PC-3 (cell line): ENCODE measurements at regions not wholly inside any gene's neighbourhood (a gene's known extent, or its start where the extent isn't known, plus 50 kb on each side); places are given as distances from the start of the nearest gene placed in this dataset.
"Not testable (repeated sequence)": the region's sequence is repeated elsewhere in the genome, so short reads cannot be mapped to it uniquely, and the experiment has no call there.

Source experiments
- CTCF ChIP-seq: fragments of 300-600 bp; sonication (generic); conservative IDR thresholded peaks from 2 replicates; pipeline ENCODE4 v1.5.1; 2017; ENCODE audit warnings: antibody characterized with exemption, low read depth, mild to moderate bottlenecking, low read length
- EZH2 ChIP-seq: fragments of 300-600 bp; sonication (generic); IDR thresholded peaks from one replicate; pipeline ENCODE4 v1.6.1; 2017; ENCODE audit warnings: antibody characterized with exemption, mild to moderate bottlenecking, low read length; ENCODE audit not compliant: unreplicated experiment
- EZH2phosphoT487 ChIP-seq: fragments of 300-600 bp; sonication (generic); IDR thresholded peaks from 2 replicates; pipeline ENCODE4 v1.6.1; 2018; ENCODE audit warnings: mild to moderate bottlenecking, antibody characterized with exemption, low read length, borderline replicate concordance

GRCh38 chr2:95762023-95763021 lies 170.5 kb downstream of the TRIM43 start:
- TF ChIP-seq CTCF, EZH2phosphoT487, EZH2: not testable (repeated sequence)
